Heart right ventricle (tissue), 16 donors: ENCODE measurements at regions not wholly inside any gene's neighbourhood (a gene's known extent, or its start where the extent isn't known, plus 50 kb on each side); places are given as distances from the start of the nearest gene placed in this dataset.

ENCODE experiments used
- ATAC-seq, 8 donors: fragments of 200-7000 bp; cut with Tn5 transposase; one replicate each; pipeline ENCODE4 v1.9.1; 2020; ENCODE audit warnings: mild to moderate bottlenecking in 8 of 8, moderate library complexity in 8 of 8, moderate number of reproducible peaks in 1 of 8
- DNase-seq, 2 donors: peaks; one replicate each; pipeline ENCODE4 v3.0.0-alpha.2; 2020
- H3K27ac ChIP-seq, 10 donors: fragments of 200-600 bp; sonication (generic) in 2 of 10; one replicate each; pipeline versions ENCODE4 v1.5.0 to v1.8.0; 2020 to 2022; ENCODE audit warnings: mild to moderate bottlenecking in 3 of 10
- H3K27me3 ChIP-seq, 7 donors: fragments of 200-600 bp; one replicate each; pipeline ENCODE4 v1.8.0; 2021 to 2022; ENCODE audit warnings: mild to moderate bottlenecking in 2 of 7
- H3K36me3 ChIP-seq, 9 donors: fragments of 200-600 bp; sonication (generic) in 1 of 9; one replicate each; pipeline versions ENCODE4 v1.5.0 to v1.8.0; 2020 to 2022; ENCODE audit warnings: mild to moderate bottlenecking in 2 of 9
- H3K4me1 ChIP-seq, 9 donors: fragments of 200-600 bp; sonication (generic) in 1 of 9; one replicate each; pipeline versions ENCODE4 v1.5.0 to v1.8.0; 2020 to 2022; ENCODE audit warnings: mild to moderate bottlenecking in 4 of 9
- H3K4me3 ChIP-seq, 10 donors: fragments of 200-600 bp; sonication (generic) in 2 of 10; one replicate each; pipeline versions ENCODE4 v1.5.0 to v1.8.0; 2020 to 2022; ENCODE audit warnings: mild to moderate bottlenecking in 7 of 10, moderate library complexity in 2 of 10
- H3K9me3 ChIP-seq, 11 donors: fragments of 200-600 bp in 10 of 11; sonication (generic) in 2 of 11; one replicate each; pipeline versions ENCODE4 v1.5.0 to v1.8.0; 2013 to 2022; ENCODE audit warnings: mild to moderate bottlenecking in 2 of 11, control low read depth in 1 of 11, moderate library complexity in 1 of 11
- WGBS, 2 donors: extraction: QIAGEN DNeasy Blood & Tissue Kit; methylation state at CpG; one replicate each; pipeline ENCODE4 v1.1.7; 2013; ENCODE audit warnings: inconsistent platforms in 1 of 2; 5-methylcytosine and 5-hydroxymethylcytosine counted together
- intact Hi-C, 10 donors: fragments of 100-400 bp; cut with DNase I; formaldehyde crosslinking; loops; one replicate each; pipeline versions ENCODE4 v1.11.1 to v1.14.2; 2022
- TF ChIP-seq, protein P1 (sequence below), 9 donors: fragments of 200-600 bp; sonication (generic) in 2 of 9; IDR thresholded peaks; one replicate each; pipeline versions ENCODE4 v1.5.0 to v1.8.0; 2021 to 2022; ENCODE audit warnings: antibody characterized with exemption in 9 of 9, mild to moderate bottlenecking in 5 of 9, moderate library complexity in 1 of 9
- donor health status: Arrhythmogenic right ventricular cardiomyopathy.
- donor health status: ischemic (EF 13 %, LVEDD 7.1; RV severe dilation, severe dysfunction).
- donor health status: healthy with polysubstance abuse.
- donor health status: DM: no; HTN: yes; CAD: no.
- donor health status: DM: no; HTN: no; CAD: no.
- donor health status: ischemic (EF 25% LVEDD 6.9; RV normal size, moderate dysfunction).
- donor health status: ischemic (EF 25% LVEDD 5.7; RV mildly dilated, moderate dysfunction).
- donor health status: healthy.
- donor health status: DM: yes; HTN: yes; CAD: no.
- donor health status: Ischemic cardiomyopathy.
- donor health status: ischemic (EF 35%, LVEDD 5.7; RV mildly dilated, moderate dysfunction).
- donor health status: nonischemic (EF 11% LVEDD 7.7; RV severe dilation, severe dysfunction).
- donor health status: DM: yes; HTN: yes; CAD: no.
- donor health status: PGD.
- donor health status: ischemic (EF 29% LVEDD 5.4; RV normal size, mild dysfunction).
- donor health status: nonischemic (EF 23%, LVEDD 6.1; RV moderate dilation, normal function).

- Histone ChIP-seq H3K36me3 (no peaks in the 10 kb centered on the region), H3K9me3 (no peaks in the 10 kb centered on the region), H3K27ac (no peak overlapping the region), H3K4me3 (no peak overlapping the region), H3K27me3 (no peaks in the 10 kb centered on the region), H3K4me1 (no peaks in the 10 kb centered on the region)
- no peak for ATAC-seq
- DNase-seq, result no peak
- TF ChIP-seq, protein P1, sequence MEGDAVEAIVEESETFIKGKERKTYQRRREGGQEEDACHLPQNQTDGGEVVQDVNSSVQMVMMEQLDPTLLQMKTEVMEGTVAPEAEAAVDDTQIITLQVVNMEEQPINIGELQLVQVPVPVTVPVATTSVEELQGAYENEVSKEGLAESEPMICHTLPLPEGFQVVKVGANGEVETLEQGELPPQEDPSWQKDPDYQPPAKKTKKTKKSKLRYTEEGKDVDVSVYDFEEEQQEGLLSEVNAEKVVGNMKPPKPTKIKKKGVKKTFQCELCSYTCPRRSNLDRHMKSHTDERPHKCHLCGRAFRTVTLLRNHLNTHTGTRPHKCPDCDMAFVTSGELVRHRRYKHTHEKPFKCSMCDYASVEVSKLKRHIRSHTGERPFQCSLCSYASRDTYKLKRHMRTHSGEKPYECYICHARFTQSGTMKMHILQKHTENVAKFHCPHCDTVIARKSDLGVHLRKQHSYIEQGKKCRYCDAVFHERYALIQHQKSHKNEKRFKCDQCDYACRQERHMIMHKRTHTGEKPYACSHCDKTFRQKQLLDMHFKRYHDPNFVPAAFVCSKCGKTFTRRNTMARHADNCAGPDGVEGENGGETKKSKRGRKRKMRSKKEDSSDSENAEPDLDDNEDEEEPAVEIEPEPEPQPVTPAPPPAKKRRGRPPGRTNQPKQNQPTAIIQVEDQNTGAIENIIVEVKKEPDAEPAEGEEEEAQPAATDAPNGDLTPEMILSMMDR (IDR thresholded peaks at IDR 0.05), result no peak
- 52 to 58% methylated on average over 4 of the region's 4 CpGs for WGBS, 2 donors
- intact Hi-C loops, result loop anchor here in 1 of 10 donors (10.0 kb wide), 1 partner anchor 63 kb away; no protein-coding TSS in a partner anchor
Observed at GRCh38 chr21:24727803-24728440, 879.4 kb downstream of the MRPL39 start.

- H3K27ac ChIP-seq, result no peak overlapping the region
- no peaks in the 10 kb centered on the region for H3K4me1 ChIP-seq
- 58% methylated on average over 3 of the region's 3 CpGs for WGBS, 2 donors
- intact Hi-C loops, result no loop called here
- ATAC-seq (no peak), DNase-seq (no peak)
- H3K9me3 ChIP-seq, result peaks cover 0 to under 1% (median 0%) of the 10 kb centered on the region in 11 donors
- H3K27me3 ChIP-seq, result no peaks in the 10 kb centered on the region
- H3K36me3 ChIP-seq, result no peaks in the 10 kb centered on the region
- H3K4me3 ChIP-seq, result no peak overlapping the region
- TF ChIP-seq, protein P1 (IDR thresholded peaks at IDR 0.05), result no peak
Observed at GRCh38 chr21:24716281-24716918, 890.9 kb downstream of the MRPL39 start.

DNA sequence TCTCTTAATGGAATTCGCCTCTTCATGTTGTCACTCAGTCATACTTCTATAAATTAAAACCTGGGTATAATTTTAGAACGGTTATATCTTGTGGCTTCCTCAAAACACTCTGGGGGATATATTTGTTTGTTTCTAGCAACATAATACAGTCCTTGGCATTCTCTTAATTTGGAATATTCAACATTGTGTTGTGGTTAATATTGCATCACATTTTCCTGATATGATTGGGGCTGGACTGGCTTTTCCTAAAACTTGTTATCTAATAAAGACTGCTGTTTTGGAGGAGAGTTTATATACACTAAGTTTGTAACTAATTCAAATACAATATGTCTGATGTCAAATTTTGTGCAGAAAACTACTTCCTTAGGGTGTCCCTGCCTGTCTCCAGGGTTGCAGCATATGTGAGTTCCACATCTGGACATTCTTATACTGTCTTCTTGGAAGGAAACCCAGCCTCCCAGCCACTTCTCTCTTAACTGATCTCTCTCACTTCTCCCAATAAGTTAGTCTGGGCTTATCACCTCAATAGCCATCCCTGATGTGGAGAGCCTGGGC, 892.6 kb downstream of the MRPL39 start:
- H3K27ac ChIP-seq, result no peak overlapping the region
- ATAC-seq (no peak), DNase-seq (no peak)
- H3K36me3 ChIP-seq, result no peaks in the 10 kb centered on the region
- no peaks in the 10 kb centered on the region for H3K27me3 ChIP-seq
- H3K4me3 ChIP-seq, result no peak overlapping the region
- no peaks in the 10 kb centered on the region for H3K4me1 ChIP-seq
- peaks cover 0 to 4% (median 0%) of the 10 kb centered on the region in 11 donors for H3K9me3 ChIP-seq
- intact Hi-C loops, result no loop called here
- 54 to 60% methylated on average over 2 of the region's 2 CpGs for WGBS, 2 donors
- TF ChIP-seq, protein P1 (IDR thresholded peaks at IDR 0.05), result no peak

- Histone ChIP-seq H3K9me3 (peaks cover 0 to 7% (median 0%) of the 10 kb centered on the region in 11 donors), H3K27ac (no peak overlapping the region), H3K36me3 (no peaks in the 10 kb centered on the region), H3K27me3 (no peaks in the 10 kb centered on the region), H3K4me3 (no peak overlapping the region), H3K4me1 (no peaks in the 10 kb centered on the region)
- TF ChIP-seq, protein P1 (IDR thresholded peaks at IDR 0.05), result no peak
- intact Hi-C loops, result no loop called here
- DNase-seq (no peak), ATAC-seq (no peak)
- 61 to 62% methylated on average over 2 of the region's 2 CpGs for WGBS, 2 donors
Observed at GRCh38 chr21:24705201-24705600, 902.1 kb downstream of the MRPL39 start.
